Superior temporal gyrus (tissue), 1 donor: ENCODE measurements at regions not wholly inside any gene's neighbourhood (a gene's known extent, or its start where the extent isn't known, plus 50 kb on each side); places are given as distances from the start of the nearest gene placed in this dataset.
"Not testable (repeated sequence)": the region's sequence is repeated elsewhere in the genome, so short reads cannot be mapped to it uniquely, and the experiment has no call there.

Experiments
- DNase-seq: peaks from one replicate; pipeline ENCODE4 v3.0.0-alpha.2; 2016; ENCODE audit errors: extremely low spot score

DNA sequence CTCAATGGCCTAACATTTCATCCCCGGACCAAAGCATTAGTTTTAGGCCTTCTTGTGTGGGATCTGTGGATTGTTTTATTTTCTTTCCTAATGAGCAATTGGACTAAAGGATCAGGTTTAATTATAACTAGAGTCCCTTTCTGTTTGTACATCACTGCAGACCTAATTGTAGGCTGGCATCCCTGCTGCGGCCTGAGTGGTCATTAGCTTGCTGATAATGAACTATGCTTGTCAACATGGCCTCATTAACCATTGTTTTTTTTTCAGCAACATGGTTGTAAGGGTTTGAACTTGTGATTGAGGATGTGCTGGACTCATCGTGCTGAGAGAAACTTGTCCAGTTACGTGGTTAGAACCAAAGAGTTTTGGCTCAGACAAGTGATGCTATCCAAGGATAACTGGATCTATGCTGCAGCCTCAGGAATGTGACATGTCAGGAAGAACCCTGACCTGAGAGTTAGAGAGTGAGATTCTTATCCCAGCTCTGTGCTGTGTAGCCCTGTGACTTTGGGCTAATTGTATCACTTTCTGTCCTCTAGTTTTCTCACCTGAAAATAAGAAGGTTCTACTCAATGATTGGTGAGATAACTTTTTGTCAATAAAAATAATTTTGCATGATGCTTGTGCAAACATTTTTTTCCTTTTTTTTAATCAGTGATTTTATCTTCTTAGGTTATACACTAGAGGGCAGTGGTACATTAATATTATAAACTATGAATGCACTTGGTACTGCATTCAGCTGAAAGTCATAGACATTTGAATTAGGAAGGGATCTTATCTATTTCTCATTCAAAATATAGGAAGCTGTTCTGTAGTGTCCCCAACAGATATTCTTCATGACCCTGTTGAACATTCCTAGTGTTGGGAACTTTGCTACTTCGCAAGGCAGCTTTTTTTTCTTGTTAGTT lies 140.9 kb downstream of the RNF144B start:
- DNase-seq, result peak; percentile 52

DNA sequence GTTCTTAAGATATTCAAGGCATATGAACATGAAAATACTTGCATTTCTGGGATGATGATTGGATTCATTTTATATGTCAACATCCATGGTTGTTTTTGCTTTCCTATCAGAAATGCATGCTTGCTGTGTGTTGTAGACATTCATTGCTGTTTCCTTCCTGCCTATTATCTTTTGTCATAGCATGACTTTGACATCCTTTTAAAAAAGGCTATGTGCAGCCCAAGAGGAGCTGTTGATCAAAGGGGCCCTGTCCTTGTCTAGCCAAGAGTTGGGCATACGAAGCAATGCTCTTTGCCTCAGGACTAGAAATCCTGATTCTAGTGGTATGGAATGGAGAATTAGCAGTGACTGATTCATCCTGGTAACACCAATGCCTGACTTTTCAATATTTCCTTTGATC lies 143.1 kb downstream of the RNF144B start:
- no peak for DNase-seq

GRCh38 chr6:18532139-18532538 lies 145.0 kb downstream of the RNF144B start:
- no peak for DNase-seq

DNA sequence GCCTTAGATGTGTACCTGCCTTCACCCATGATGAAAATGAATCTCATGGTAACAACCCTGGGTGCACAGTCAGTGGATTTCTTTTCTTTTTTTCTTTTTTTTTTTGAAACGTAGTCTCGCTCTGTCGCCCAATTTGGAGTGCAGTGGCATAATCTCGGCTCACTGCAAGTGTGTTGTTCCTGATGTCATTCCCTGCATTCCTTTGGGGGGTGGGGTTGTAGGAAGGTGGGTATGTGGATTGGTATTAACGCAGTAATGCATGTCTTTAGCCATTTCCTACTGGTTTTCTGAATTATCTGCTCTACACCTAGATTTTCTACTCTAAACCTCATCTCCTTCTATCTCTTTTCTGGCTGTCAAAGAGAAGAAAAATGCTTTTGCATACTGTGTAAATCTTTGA lies 146.6 kb downstream of the RNF144B start:
- no peak for DNase-seq

GRCh38 chr6:18536591-18537055 lies 149.5 kb downstream of the RNF144B start:
- DNase-seq, result peak; percentile 23

GRCh38 chr6:18538315-18538714 lies 151.2 kb downstream of the RNF144B start:
- DNase-seq, result no peak

DNA sequence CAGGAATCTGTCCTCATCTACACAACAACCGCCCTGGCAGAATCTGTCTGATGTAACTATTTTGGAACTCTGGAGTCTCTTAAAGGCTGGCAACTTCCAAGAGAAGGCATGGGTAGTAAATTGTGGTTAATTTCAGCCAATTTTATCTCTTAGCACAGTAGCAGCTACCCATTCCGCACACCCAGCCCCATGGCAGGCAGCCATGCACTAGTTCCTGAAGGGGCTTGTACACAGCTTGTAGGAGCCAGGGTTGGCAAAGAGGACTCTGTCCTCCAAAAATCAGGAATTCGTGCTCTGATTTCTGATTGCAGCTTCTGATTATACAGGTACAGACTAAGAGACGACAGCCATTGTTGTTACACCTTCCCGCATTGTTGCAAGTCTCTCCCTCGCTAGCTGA lies 155.9 kb downstream of the RNF144B start:
- DNase-seq, result no peak

DNA sequence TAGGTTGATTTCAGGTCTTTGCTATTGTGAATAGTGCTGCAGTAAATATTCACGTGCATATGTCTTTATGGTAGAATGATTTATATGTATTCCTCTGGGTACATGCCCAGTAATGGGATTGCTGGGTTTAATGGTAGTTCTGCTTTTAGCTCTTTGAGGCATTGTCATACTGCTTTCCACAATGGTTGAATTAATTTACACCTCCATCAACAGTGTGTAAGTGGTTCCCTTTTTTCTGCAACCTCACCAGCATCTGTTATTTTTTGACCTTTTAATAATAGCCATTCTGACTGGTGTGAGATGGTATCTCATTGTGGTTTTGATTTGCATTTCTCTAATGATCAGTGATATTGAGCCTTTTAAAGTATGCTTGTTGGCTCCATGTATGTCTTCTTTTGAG lies 158.0 kb downstream of the RNF144B start:
- not testable (repeated sequence) for DNase-seq

DNA sequence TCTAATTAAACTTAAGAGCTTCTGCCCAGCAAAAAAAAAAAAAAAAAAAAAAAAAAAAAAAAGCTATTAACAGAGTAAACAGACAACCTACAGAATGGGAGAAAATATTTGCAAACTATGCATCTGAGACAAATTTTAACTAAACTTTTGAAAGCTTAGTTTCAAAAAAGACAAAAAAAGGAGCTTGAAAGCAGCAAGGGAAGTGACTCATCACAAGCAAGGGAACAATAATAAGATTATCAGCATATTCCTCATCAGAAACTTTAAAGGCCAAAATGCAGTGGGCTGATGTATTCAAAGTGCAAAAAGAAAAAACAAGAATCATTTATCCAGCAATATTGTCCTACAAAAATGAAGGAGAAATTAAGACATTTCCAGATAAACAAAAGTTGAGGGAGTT lies 158.6 kb downstream of the RNF144B start:
- no peak for DNase-seq

GRCh38 chr6:18550119-18550518 lies 163.0 kb downstream of the RNF144B start:
- DNase-seq, result no peak

DNA sequence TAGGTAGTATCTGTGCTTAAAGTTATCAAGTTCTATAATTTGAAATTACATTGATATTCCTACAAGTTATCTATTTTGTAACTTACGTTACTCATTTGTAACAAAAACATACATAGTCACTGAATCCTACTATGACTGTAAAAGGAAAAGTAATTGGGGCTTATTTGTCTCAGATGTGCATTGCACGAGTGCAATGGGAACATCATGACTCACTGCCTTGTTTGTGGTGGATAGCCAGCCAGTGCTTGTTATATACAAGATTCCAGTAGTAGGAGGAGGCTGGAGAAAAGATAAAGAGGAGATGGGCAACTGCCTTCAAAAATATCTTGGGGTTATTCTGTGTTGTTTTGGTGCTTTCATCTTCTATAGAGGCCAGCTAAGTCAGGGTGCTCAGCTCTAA lies 164.1 kb downstream of the RNF144B start:
- DNase-seq, result no peak

DNA sequence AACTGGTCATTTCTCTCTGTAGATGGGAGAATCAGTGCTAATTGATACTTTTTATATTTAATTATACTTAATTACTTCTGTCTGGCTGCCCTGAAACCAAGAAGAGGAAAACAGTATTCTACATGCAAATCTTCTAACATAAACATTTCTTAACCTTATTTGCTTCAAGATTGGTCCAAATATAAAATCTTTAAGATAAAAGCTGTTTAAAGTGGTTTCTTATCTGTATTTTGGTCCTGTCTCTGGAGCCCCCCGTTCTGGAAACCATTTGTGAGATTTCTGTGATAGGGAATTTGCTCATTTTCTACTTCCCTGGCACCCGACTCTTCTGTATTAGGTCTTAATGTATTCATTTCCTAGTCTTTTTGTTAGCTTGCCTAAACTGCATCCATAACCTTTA lies 168.6 kb downstream of the RNF144B start:
- no peak for DNase-seq

- DNase-seq, result no peak
Observed at GRCh38 chr6:18561037-18561750, 174.0 kb downstream of the RNF144B start.

DNA sequence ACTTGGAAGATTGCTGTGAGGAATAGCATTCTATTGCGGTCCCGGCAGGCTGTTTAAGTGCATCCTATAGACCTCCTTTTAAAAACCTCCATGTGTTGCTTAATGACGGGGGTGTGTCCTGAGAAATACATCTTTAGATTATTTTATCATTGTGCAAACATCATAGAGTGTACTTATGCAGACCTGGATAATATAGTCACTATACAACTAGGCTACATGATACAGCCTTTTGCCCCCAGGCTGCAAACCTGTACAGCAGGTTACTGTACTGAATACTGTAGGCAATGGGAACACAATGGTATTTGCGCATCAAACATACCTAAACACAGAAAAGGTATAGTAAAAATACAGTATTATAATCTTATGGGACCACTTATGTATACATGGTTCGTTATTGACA lies 175.6 kb downstream of the RNF144B start:
- DNase-seq, result no peak

DNA sequence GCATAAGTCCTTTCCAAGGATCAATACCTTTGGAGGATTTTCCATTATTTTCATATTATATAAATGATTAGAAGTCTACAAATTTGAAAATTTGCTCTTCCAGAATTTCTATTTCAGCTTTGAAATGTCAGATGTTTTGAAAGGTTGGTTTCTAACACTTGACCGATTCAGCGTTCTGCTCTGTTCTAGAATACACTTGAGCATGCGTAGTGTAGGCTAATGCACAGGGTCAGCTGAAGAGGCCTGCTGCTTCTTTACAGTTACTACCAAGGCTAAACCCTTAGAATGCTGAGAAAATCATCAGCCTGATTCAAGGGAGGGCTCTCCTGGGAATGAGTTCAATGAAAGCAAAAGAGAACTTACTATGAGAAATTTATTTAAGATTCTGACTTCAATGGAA lies 177.6 kb downstream of the RNF144B start:
- no peak for DNase-seq

GRCh38 chr6:18565231-18565630 lies 178.1 kb downstream of the RNF144B start:
- no peak for DNase-seq

DNA sequence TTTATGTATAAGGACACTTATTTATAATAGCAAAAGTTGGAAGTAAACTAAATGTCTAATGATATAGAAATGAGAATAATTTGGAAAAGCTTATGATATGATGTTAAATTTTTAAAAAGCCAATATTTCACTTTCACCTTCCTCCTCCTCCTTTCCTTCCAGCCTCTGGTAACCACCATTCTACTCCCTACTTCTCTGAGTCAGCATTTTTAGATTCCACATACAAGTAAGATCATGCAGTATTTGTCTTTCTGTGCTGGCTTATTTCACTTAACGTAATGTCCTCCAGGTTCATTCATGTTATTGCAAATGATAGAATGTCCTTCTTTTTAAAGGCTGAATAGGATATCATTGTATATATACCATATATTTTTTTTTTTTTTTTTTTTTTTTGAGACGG lies 180.2 kb downstream of the RNF144B start:
- DNase-seq, result no peak

- DNase-seq, result no peak
Observed at GRCh38 chr6:18577491-18577890, 190.3 kb downstream of the RNF144B start.

GRCh38 chr6:18579166-18579565 lies 192.0 kb downstream of the RNF144B start:
- DNase-seq, result no peak

GRCh38 chr6:18579869-18580268 lies 192.7 kb downstream of the RNF144B start:
- no peak for DNase-seq

GRCh38 chr6:18584372-18584771 lies 197.2 kb downstream of the RNF144B start:
- DNase-seq, result no peak

DNA sequence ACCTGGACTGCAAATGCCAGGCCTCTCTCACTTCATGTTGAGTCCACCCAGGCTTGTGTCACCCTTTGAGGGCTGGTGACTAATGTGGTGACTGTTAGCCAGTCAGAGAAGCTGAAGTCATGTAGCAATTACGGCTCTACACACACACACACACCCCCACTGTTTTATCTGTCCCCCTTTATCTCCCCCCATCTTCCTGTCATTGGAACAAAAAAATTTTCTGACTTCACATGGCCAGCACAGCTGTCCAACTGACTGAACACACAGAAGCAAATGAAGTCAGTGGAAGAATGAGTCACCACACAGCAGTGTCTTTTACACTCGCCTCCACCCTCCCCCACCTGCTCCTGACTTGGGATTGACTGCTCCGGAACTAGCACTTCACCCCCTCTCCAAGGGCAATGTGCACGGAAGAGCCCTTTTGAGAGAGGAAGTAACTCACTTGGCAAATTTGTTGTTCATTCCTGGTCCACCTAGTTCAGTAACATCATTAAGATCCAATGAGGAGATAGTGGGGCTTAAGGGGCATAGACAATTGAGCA lies 198.0 kb downstream of the RNF144B start:
- DNase-seq, result no peak

DNA sequence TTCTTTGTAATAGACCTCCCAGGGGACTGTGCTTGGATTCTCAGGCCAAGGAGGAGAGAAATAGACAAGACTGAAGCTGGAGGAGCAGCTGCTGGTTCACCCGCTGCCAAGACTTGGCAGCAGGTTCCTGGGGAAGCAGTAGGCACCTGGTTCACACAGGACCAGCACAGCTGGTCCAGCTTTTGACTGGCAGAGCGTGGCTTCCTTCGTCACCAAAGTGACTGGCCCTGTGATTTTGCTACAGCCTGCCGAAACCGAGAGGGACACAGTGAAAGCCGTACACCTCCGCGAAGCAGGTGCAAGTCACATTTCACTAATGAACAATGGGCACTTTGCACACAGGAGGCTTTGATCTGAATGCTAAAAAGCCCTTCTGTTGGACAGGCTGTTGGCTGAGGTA lies 199.0 kb downstream of the RNF144B start:
- DNase-seq, result no peak
